ENCODE measurements at regions not wholly inside any gene's neighbourhood (a gene's known extent, or its start where the extent isn't known, plus 50 kb on each side); places are given as distances from the start of the nearest gene placed in this dataset.

DNA sequence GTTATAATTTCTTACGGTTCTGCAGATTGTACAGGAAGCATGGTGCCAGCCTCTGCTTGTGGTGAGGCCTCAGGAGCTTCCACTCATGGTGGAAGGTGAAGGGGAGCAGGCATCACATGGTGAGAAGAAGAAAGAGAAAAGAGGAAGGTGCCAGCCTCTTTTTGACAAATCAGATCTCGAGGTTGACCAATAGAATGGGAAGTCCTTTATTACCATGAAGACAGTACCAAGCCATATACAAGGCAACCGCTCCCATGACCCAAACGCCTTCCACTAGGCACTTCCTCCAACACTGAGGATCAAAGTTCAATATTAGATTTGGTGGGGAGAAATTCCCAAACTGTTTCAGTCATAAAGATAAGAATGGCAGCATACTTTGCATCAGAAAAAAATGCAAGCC is 502.8 kb downstream of the GLRX3 start:
- DNase-seq (ENCODE audit: low read depth, low spot score), result no peak
- ChIA-PET POLR2A (no interaction called here), CTCF (no interaction called here)
- no peak overlapping the region for H3K4me3 ChIP-seq (ENCODE audit: low read depth, low read length)
- TF ChIP-seq, protein P1, sequence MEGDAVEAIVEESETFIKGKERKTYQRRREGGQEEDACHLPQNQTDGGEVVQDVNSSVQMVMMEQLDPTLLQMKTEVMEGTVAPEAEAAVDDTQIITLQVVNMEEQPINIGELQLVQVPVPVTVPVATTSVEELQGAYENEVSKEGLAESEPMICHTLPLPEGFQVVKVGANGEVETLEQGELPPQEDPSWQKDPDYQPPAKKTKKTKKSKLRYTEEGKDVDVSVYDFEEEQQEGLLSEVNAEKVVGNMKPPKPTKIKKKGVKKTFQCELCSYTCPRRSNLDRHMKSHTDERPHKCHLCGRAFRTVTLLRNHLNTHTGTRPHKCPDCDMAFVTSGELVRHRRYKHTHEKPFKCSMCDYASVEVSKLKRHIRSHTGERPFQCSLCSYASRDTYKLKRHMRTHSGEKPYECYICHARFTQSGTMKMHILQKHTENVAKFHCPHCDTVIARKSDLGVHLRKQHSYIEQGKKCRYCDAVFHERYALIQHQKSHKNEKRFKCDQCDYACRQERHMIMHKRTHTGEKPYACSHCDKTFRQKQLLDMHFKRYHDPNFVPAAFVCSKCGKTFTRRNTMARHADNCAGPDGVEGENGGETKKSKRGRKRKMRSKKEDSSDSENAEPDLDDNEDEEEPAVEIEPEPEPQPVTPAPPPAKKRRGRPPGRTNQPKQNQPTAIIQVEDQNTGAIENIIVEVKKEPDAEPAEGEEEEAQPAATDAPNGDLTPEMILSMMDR (IDR thresholded peaks at IDR 0.05; ENCODE audit: insufficient read depth, low read length, missing control alignments), result no peak

DNA sequence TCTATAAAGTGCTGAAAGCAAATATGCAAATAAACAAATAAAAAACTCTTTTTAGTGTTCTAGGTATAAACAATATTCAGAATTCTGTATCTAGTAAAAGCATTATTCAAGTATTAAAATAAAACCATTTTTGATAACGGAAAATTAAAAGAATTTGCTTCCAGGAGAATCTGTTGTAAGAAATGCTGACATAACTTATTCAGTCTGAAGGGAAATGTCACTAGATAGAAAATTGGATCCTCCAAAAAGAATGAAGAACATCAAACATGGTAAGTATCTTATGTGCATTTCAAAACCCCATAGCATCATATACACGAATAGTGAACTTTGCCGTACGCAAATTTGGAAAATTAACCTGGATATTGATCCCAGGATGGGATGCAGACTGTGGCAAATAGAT is 506.7 kb downstream of the GLRX3 start:
- no peak for DNase-seq (ENCODE audit: low read depth, low spot score)
- ChIA-PET CTCF (no interaction called here), POLR2A (no interaction called here)
- H3K4me3 ChIP-seq (ENCODE audit: low read depth, low read length), result no peak overlapping the region
- TF ChIP-seq, protein P1 (IDR thresholded peaks at IDR 0.05; ENCODE audit: insufficient read depth, low read length, missing control alignments), result no peak

DNA sequence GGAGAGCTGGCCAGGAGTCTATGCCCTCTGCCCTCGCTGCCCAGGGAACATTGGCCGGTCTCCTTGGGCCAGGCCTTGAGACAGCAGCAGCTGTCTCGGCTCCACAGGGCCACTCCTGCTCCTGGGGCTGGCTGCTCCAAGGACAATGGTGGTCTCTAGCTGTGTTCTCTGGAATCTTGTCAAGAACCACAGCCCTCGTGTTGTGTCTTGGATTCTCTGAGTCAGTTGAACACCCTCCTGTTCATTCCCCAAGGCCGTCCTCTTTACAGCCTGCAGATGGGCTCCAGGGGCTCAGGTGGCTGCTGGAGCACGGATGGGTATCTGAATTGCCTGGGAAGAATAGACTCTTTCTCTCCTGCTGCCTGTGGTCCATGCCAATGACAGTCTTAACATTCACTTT is 511.1 kb downstream of the GLRX3 start:
- TF ChIP-seq, protein P1 (IDR thresholded peaks at IDR 0.05; ENCODE audit: insufficient read depth, low read length, missing control alignments), result no peak
- ChIA-PET CTCF (no interaction called here), POLR2A (no interaction called here)

DNA sequence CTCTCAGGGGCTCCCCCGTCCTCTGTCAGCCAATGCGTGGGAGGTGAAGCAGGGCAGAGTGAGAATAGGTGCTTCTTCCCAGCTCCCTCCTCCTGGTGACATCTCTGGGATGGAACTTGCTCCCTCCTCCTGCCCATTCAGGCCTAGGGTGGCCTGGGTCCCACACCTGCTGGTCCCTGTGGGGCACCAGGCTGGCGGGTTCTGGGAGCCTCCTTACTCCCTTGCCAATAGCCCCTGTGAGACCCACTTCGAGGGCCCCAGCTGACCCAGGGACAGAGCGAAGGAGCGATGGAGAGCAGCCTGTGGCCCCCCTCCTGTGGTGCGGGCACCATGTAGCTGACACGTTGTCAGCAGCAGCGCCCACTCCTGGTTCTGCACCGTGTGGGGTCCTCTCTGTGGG is 512.6 kb downstream of the GLRX3 start:
- no peak overlapping the region for H3K4me3 ChIP-seq (ENCODE audit: low read depth, low read length)
- no peak for DNase-seq (ENCODE audit: low read depth, low spot score)
- TF ChIP-seq, protein P1 (IDR thresholded peaks at IDR 0.05; ENCODE audit: insufficient read depth, low read length, missing control alignments), result no peak
- ChIA-PET POLR2A (no interaction called here), CTCF (no interaction called here)

More for the DNA sequence above, 511.1 kb downstream of the GLRX3 start:
- no peak for DNase-seq (ENCODE audit: low read depth, low spot score)
- H3K4me3 ChIP-seq (ENCODE audit: low read depth, low read length), result no peak overlapping the region

DNA sequence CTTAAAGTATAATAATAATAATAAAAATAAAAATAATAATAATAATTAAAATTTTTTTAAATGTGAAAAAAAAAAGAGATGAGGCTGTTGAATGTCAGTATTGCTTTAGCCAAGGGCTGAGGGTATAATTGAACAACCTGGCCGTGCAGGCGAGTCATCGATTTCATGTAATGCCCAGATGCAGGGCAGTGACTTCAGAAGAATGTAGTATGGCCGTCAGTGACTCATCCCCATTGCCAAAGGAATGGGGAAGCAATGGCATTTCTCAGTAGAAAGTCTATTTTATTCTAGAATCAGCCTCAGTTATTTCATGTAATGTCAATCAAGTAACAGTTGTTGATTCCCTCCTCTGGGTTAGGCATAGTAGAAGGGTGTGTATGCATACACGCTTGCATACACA is 516.4 kb downstream of the GLRX3 start:
- H3K4me3 ChIP-seq (ENCODE audit: low read depth, low read length), result no peak overlapping the region
- TF ChIP-seq, protein P1 (IDR thresholded peaks at IDR 0.05; ENCODE audit: insufficient read depth, low read length, missing control alignments), result no peak
- ChIA-PET CTCF (no interaction called here), POLR2A (no interaction called here)
- DNase-seq (ENCODE audit: low read depth, low spot score), result no peak

DNA sequence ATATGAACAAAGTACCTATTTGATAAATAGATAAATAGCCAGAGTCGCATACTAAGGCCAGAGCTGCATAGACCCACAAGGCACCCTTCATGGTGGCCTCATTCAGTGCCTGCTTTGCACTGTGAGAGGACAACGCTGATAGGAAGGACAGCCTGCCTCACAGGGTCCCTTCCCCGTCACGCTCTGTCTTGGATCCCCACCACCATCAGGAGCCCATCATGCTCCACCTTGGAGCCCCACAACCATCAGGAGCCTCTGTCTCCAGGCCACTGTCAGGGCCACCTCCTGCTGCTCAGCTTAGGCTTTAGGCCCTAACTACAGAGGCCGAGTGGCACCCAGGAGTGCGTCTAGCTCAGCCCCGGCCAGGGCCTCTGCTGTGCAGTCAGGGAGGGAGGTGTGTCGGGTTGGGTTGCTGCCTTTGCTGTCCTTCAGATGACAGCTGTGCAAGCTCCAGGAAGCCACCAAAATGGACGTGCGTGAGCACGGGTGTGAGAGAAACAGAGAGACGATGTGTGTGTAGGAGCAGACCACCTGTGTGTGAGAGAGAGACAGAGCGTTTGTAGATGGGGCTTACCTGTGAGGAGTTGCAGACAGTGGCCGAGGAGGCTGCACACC is 516.9 kb downstream of the GLRX3 start:
- TF ChIP-seq, protein P1 (IDR thresholded peaks at IDR 0.05; ENCODE audit: insufficient read depth, low read length, missing control alignments), result no peak
- DNase-seq (ENCODE audit: low read depth, low spot score), result no peak
- CTCF ChIA-PET, result no interaction called here
- no peak overlapping the region for H3K4me3 ChIP-seq (ENCODE audit: low read depth, low read length)
- POLR2A ChIA-PET, result no interaction called here
